GM12872 (cell line): ENCODE measurements at regions not wholly inside any gene's neighbourhood (a gene's known extent, or its start where the extent isn't known, plus 50 kb on each side); places are given as distances from the start of the nearest gene placed in this dataset.

Experiments used
- CTCF ChIP-seq: IDR thresholded peaks from 3 replicates; pipeline ENCODE4 v1.5.1; 2011; ENCODE audit warnings: low read depth, mild to moderate bottlenecking, low read length, moderate library complexity; ENCODE audit not compliant: insufficient read depth

GRCh38 chr3:164231718-164232117 is 846.6 kb downstream of the SI start:
- no peak for TF ChIP-seq CTCF

GRCh38 chr3:164230385-164231094 is 847.8 kb downstream of the SI start:
- TF ChIP-seq CTCF: no peak

GRCh38 chr3:164224126-164224525 is 854.2 kb downstream of the SI start:
- no peak for TF ChIP-seq CTCF

- TF ChIP-seq CTCF: no peak
Measured at GRCh38 chr3:164222197-164222596, 856.1 kb downstream of the SI start.

- no peak for TF ChIP-seq CTCF
Measured at GRCh38 chr3:164221297-164221696, 857.0 kb downstream of the SI start.

- TF ChIP-seq CTCF: no peak
Measured at GRCh38 chr3:164209363-164209762, 868.9 kb downstream of the SI start.

GRCh38 chr3:164208821-164209220 is 869.5 kb downstream of the SI start:
- no peak for TF ChIP-seq CTCF
